AG09319 (cell line): ENCODE measurements at regions not wholly inside any gene's neighbourhood (a gene's known extent, or its start where the extent isn't known, plus 50 kb on each side); places are given as distances from the start of the nearest gene placed in this dataset.
"Not testable (repeated sequence)": the region's sequence is repeated elsewhere in the genome, so short reads cannot be mapped to it uniquely, and the experiment has no call there.

Experiments used
- DNase-seq: peaks from one replicate; pipeline ENCODE4 v3.0.0-alpha.2; 2010; ENCODE audit warnings: low read depth; ENCODE audit errors: extremely low read depth
- CTCF ChIP-seq: IDR thresholded peaks from 2 replicates; pipeline ENCODE4 v1.5.1; 2011; ENCODE audit warnings: low read depth, mild to moderate bottlenecking, inconsistent platforms, low read length, moderate library complexity

- not testable (repeated sequence) for DNase-seq
Observed at GRCh38 chr10:46095943-46096342, 49.9 kb upstream of the MSMB start.

GRCh38 chr10:46096446-46096845 lies 50.4 kb upstream of the MSMB start:
- TF ChIP-seq CTCF: no peak
- DNase-seq: no peak

- DNase-seq: no peak
Observed at GRCh38 chr10:46096909-46097575, 51.0 kb upstream of the MSMB start.

GRCh38 chr10:46097576-46098317 lies 51.7 kb upstream of the MSMB start:
- no peak for DNase-seq
- TF ChIP-seq CTCF: no peak

More at GRCh38 chr10:46096909-46097575, 51.0 kb upstream of the MSMB start:
- TF ChIP-seq CTCF: no peak

GRCh38 chr10:46098386-46098785 lies 52.3 kb upstream of the MSMB start:
- TF ChIP-seq CTCF: no peak
- no peak for DNase-seq

GRCh38 chr10:46098925-46099324 lies 52.9 kb upstream of the MSMB start:
- not testable (repeated sequence) for DNase-seq

- TF ChIP-seq CTCF: no peak
- no peak for DNase-seq
Observed at GRCh38 chr10:46104071-46104585, 58.1 kb upstream of the MSMB start.

- DNase-seq: not testable (repeated sequence)
Observed at GRCh38 chr10:46105416-46105815, 59.3 kb upstream of the MSMB start.

- not testable (repeated sequence) for DNase-seq
Observed at GRCh38 chr10:46105856-46106409, 59.9 kb upstream of the MSMB start.
